ENCODE measurements at regions not wholly inside any gene's neighbourhood (a gene's known extent, or its start where the extent isn't known, plus 50 kb on each side); places are given as distances from the start of the nearest gene placed in this dataset.
"Not testable (repeated sequence)": the region's sequence is repeated elsewhere in the genome, so short reads cannot be mapped to it uniquely, and the experiment has no call there.

GRCh38 chr12:69030321-69030720 is 97.3 kb upstream of the CPM start:
- DNase-seq = no peak

- no peak for DNase-seq
Observed at GRCh38 chr12:69036533-69036932, 103.6 kb upstream of the CPM start.

DNA sequence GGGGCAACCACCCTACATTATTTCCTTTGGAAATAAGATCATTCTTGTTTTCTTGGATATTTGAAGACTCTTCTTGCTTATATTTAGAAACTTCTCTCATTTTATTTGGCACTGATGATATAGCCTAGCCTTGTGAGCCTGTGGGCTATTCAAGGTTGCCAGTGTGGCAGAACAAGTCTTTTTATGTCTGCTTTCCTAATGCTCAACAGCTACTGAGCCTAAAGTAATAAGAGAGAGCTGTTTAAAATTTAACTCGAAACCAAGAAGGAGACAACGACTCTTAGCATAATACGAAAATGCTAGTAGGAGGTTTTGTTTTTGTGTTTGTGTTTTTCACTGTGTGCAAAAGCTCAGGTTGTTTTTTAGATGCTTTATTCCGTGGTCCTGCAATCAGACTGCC is 104.0 kb upstream of the CPM start:
- no peak for DNase-seq

DNA sequence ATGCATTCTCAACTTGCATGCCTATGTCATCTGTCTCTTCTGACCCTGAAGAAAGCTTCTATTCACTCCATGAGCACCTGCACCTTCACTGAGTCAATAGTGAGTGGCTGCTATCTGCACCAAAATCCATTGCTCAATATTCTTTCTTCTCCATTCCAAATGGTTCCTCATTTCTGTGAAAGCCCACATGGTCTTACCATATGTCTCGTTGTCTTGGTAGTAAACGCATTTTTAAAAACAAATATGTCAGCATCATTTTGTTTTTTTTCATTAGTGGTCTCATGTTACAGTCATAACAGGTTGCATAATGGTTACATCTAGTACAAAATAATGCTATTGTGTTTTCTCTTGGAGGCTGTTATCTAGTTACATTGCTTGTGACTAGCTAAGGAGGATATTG is 106.9 kb upstream of the CPM start:
- no peak for DNase-seq

DNA sequence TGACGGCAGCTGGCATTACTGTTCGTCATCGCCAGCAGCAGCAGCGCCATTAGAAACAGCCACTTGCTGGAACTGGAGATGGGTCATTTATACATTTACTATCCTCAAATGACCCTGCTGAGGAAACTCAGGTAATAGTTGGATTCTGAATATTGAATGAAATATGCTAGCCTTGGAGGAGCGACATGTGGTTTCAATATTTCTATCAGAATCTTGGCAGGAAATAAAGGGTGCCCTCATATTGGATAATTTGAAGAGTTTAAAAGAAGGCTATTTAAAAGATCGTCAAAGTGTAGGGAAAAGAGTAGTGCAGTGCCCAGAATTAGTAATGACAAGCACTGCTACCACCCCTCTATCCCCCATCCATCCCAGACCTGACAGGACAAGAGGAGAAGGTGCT is 109.6 kb upstream of the CPM start:
- DNase-seq = no peak

DNA sequence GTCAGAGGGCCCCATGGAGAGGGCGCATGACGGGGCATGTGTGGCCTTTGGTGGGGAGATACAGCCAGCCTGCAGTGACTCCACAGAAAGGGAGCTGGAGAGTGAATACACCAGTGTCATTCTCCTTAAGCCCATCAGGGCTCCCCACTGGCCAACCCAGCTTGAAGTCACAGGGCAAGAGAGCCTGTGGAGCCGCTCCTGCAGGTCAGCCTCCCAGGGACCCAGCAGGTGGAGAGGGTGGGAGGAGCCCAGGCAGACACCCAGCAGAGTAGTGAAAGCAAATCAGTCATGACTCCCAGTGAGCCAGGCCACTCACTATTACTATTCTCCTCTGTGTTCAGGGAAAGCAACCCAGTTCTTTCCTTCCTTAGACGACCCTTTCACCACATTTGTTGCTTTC is 110.0 kb upstream of the CPM start:
- no peak for DNase-seq

DNA sequence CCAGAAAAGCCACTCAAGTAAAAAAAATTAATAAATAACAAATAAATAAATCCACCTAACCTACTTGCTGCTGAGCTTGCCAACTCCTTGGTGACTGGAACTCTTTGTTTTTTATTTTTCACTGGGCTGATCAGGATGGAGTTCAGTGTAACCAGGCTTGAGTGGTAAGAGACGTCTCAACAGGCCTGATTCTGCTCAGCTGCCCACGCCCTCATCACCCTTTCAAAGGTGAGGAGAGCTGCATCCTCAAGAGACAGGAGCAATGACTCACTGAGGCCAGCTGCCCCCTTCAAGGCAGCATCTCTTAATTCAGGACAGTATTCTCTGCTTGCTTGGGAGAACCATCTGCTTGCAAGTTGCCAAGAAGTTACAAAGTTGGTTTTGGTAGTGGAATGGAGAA is 111.9 kb upstream of the CPM start:
- DNase-seq = no peak

DNA sequence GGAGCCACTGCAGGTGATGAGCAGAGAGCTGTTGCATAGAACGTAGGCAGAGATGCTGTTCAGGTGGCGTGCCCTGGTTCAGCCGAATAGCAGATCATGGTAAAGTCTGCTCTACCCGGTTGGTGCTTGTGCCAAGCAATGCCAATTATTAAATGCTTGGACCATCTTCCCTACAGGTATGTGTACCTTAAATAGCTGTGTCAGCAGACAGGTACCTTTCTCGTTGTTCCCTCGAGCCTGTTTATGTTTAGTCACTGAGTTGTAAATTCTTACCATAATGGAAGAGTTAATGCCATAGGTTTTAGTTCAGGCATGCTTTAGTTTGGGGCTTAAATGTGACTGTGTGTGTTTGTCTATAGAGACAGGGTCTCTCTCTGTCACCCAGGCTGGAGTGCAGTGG is 112.5 kb upstream of the CPM start:
- DNase-seq = no peak

DNA sequence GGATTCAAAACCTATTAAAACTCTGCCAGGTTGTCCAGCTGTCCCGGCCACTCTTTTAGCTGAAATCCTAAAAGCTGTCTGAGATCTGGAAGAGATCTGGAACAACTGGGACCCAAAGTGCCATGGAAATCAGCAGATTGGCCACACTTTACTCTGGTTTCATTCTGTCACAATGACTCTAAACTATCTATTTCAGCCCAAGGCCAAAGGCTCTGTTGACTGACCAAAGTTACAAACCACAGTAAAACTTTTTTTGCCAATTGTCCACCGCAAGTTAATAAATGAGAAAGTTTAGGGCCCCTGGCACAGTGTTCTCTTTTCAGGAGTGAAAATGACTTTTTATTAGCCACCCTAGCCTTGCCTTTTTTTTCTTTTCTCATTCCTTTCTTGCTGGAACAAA is 113.4 kb upstream of the CPM start:
- no peak for DNase-seq

DNA sequence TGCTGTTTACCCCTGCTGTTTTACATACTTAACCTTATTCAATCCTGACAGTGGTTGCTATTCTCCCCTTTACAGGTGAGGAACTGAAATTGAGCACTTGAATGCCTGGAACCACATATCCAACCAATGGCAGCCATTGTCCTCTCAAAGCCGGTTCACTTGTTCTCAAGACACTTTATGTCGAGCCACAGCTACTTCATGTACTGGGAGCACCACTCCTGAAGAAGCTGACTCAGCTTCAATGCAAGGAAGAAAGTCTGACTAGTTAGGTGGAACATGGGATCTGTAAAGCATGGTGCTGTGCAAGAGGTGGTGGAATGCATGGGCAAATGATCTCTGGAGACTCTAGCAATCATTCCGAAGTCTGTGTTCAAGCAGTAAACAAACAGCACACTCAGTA is 113.9 kb upstream of the CPM start:
- no peak for DNase-seq

GRCh38 chr12:69047990-69048389 is 115.0 kb upstream of the CPM start:
- DNase-seq = no peak

GRCh38 chr12:69049855-69050254 is 116.9 kb upstream of the CPM start:
- not testable (repeated sequence) for DNase-seq

DNA sequence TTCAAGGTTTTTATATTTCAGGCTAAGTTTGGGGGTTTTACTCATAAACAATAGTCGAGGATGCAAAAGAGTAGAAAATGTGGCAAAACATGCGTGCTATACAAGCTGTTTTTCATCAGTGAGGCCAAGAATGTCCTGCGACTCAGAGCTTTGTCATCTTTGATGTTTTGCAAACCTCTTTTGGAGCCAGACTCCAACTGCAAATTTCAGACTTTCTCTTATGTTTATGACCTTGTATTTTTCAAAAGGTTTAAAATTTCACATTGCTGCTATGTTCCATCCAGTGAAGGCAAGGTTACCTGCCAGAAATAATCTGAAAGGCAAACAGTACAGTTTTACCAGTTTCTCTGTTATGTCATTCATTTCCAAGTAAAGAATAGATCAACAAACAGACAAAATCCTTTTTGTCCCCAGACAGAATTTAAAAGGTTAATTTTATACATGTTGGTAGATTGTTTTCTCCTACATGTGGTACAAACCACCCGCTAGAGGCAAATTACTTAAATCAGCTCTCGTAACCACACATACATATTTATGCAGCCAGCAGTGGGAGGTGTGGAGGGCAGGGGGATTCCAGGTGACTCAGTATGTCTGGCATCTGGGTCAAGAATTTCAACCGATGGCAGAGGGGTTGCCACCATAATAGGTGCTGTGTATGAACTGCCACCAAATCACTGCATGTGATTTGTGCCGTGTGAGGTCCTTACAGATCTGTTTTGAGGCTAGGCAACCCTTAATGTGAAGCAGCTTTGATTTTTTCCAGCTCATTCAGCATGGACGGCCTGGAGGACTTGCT is 119.8 kb upstream of the CPM start:
- DNase-seq = no peak

- no peak for DNase-seq
Observed at GRCh38 chr12:69054343-69055056, 121.5 kb upstream of the CPM start.

DNA sequence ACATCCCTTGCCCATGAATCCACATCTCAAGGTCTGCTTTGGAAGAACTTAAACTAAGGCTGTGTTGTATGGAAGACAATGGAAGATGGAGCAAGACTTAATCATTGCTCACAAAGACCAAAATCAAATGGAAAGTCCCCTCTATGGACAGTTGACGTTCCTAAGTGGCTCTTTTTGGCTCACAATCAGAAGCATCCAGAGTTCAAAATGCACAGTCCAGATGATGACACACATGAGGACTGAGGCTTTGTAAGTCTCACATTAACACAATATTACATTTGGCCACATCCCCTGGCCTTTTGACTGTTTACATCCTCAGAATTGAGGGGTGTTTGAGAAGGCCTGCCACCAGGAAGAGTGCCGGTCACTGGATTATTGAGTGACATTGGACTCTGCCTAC is 122.3 kb upstream of the CPM start:
- DNase-seq = no peak

GRCh38 chr12:69055706-69056105 is 122.7 kb upstream of the CPM start:
- no peak for DNase-seq

GRCh38 chr12:69056743-69057515 is 124.0 kb upstream of the CPM start:
- no peak for DNase-seq

DNA sequence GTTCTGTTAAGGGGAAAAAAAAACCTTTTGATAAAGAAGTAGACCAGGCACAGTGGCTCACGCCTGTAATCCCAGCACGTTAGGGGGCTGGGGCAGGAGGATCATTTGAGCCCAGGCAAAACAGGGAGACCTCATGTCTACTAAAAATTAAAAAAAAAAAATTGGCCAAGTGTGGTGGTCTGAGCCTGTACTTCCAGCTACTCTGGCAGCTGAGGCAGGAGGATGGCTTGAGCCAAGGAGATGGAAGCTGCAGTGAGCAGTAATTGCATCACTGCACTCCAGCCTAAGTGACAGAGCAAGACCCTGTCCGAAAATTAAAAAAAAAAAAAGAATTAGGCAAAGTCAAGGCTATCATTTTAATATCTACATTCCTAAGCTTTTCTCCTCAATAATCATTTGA is 124.8 kb upstream of the CPM start:
- no peak for DNase-seq

DNA sequence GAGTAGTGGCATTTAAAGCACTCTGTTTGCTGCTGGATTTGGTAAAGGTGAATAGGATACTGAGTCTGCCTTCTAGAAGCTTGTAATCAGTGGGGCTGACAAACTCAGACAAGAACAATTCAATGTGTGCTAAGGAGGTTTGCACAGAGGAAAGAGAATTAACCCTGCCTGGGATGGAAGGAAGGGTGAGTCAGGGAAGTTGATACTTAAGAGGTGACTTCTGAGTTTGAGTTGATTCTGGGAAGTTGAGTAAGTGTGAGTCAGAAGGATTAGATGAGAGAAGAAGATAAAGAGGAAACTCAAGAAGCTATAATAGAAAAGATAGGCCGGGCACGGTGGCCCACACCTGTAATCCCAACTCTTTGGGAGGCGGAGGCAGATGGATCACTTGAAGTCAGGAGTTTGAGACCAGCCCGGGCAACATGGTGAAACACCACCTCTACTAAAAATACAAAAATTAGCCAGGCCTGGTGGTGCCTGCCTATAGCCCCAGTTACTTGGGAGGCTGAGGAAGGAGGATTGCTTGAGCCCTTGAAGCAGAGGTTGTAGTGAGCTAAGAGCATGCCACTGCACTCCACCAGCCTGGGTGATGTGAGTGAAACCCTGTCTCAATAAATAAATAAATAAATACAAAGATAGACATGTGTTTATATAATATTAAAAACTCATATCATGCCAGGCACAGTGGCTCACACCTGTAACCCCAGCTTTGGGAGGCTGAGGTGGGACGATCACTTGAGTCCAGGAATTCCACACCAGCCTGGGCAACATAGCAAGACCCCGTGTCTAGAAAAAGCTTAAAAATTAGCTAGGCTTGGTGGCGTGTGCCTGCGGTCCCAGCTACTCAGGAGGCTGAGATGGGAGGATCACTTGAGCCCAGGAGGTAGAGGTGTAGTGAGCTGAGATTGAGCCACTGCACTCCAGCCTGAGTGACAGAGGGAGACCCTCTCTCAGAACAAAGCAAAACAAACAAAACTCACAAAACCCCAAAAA is 126.8 kb upstream of the CPM start:
- no peak for DNase-seq

GRCh38 chr12:69061574-69061973 is 128.6 kb upstream of the CPM start:
- DNase-seq = no peak

GRCh38 chr12:69062621-69063237 is 129.8 kb upstream of the CPM start:
- no peak for DNase-seq

Measured in stimulated activated naive CD4-positive, alpha-beta T cell (primary cell).